GM23338 (cell line): ENCODE measurements at regions not wholly inside any gene's neighbourhood (a gene's known extent, or its start where the extent isn't known, plus 50 kb on each side); places are given as distances from the start of the nearest gene placed in this dataset.

Experiments
- ATAC-seq: fragments of 200-7000 bp; cut with Tn5 transposase; 3 replicates; pipeline ENCODE4 v1.9.1; 2020
- DNase-seq: peaks from one replicate; pipeline ENCODE4 v3.0.0-alpha.2; 2015; ENCODE audit warnings: low spot score
- H2AFZ ChIP-seq: fragments of 200-600 bp; sonication (generic); 2 replicates; pipeline ENCODE4 v1.8.0; 2016; ENCODE audit warnings: antibody characterized with exemption, mild to moderate bottlenecking, moderate library complexity
- H3F3A ChIP-seq: fragments of 200-600 bp; sonication (generic); replicated peaks from 2 replicates; pipeline ENCODE4 v1.8.0; 2017; ENCODE audit warnings: antibody characterized with exemption, mixed run types, low read depth
- H3K27ac ChIP-seq: fragments of 200-600 bp; sonication (generic); 2 replicates; pipeline ENCODE4 v1.6.1; 2016; ENCODE audit warnings: low read depth
- H3K27me3 ChIP-seq: fragments of 200-600 bp; sonication (generic); 2 replicates; pipeline ENCODE4 v1.8.0; 2016; ENCODE audit warnings: mild to moderate bottlenecking, mixed run types, moderate library complexity; ENCODE audit not compliant: insufficient read depth
- H3K36me3 ChIP-seq: fragments of 200-600 bp; sonication (generic); 2 replicates; pipeline ENCODE4 v1.8.0; 2016; ENCODE audit warnings: mild to moderate bottlenecking; ENCODE audit not compliant: insufficient read depth
- H3K4me1 ChIP-seq: fragments of 200-600 bp; sonication (generic); 2 replicates; pipeline ENCODE4 v1.8.0; 2016; ENCODE audit warnings: mild to moderate bottlenecking, moderate library complexity; ENCODE audit not compliant: insufficient read depth
- H3K4me2 ChIP-seq: fragments of 200-600 bp; sonication (generic); 2 replicates; pipeline ENCODE4 v1.7.1; 2017; ENCODE audit warnings: mixed run types
- H3K4me3 ChIP-seq: fragments of 200-600 bp; sonication (generic); 2 replicates; pipeline ENCODE4 v1.6.1; 2016; ENCODE audit warnings: mixed run types
- H3K79me2 ChIP-seq: fragments of 200-600 bp; sonication (generic); replicated peaks from 2 replicates; pipeline ENCODE4 v1.8.0; 2017; ENCODE audit warnings: mild to moderate bottlenecking; ENCODE audit not compliant: insufficient read depth
- H3K9me2 ChIP-seq: fragments of 200-600 bp; sonication (generic); 2 replicates; pipeline ENCODE4 v1.8.0; 2017; ENCODE audit not compliant: insufficient read depth
- H4K20me1 ChIP-seq: fragments of 200-600 bp; sonication (generic); replicated peaks from 2 replicates; pipeline ENCODE4 v1.8.0; 2017; ENCODE audit warnings: mild to moderate bottlenecking; ENCODE audit not compliant: insufficient read depth
- H3K27ac Mint-ChIP-seq: 2 replicates; pipeline ENCODE4 v1.8.0; 2020; ENCODE audit warnings: inconsistent platforms, mild to moderate bottlenecking, moderate library complexity, mixed read lengths
- H3K27me3 Mint-ChIP-seq: 3 replicates; pipeline ENCODE4 v1.8.0; 2022; ENCODE audit warnings: low read depth, mild to moderate bottlenecking, moderate library complexity, mixed read lengths, inconsistent platforms; ENCODE audit not compliant: insufficient read depth, poor library complexity
- H3K36me3 Mint-ChIP-seq: 3 replicates; pipeline ENCODE4 v1.8.0; 2021; ENCODE audit warnings: low read depth, mild to moderate bottlenecking, inconsistent platforms, moderate library complexity, mixed read lengths
- H3K4me1 Mint-ChIP-seq: 3 replicates; pipeline ENCODE4 v1.8.0; 2020; ENCODE audit warnings: mild to moderate bottlenecking, inconsistent platforms, mixed read lengths
- H3K4me3 Mint-ChIP-seq: 3 replicates; pipeline ENCODE4 v1.8.0; 2021; ENCODE audit warnings: moderate library complexity, mild to moderate bottlenecking, inconsistent platforms, mixed read lengths
- H3K9me3 Mint-ChIP-seq: 3 replicates; pipeline ENCODE4 v1.8.0; 2020; ENCODE audit warnings: moderate library complexity, mild to moderate bottlenecking, inconsistent platforms, mixed read lengths
- CREB1 ChIP-seq: fragments of 250-450 bp; sonication (Bioruptor Pico); IDR thresholded peaks from 2 replicates; pipeline ENCODE4 v1.5.0; 2020; ENCODE audit warnings: low read depth, mild to moderate bottlenecking, moderate library complexity
- CTCF ChIP-seq, 2 experiments: fragments of 200-600 bp in 1 of 2; sonication (generic) in 1 of 2; conservative IDR thresholded peaks; 2 replicates each; pipeline versions ENCODE4 v1.5.1 to v1.6.1; 2016 to 2017; ENCODE audit warnings: antibody characterized with exemption in 2 of 2, low read depth in 2 of 2, mild to moderate bottlenecking in 2 of 2, moderate library complexity in 1 of 2
- EZH2 ChIP-seq: fragments of 200-600 bp; sonication (generic); IDR thresholded peaks from one replicate; pipeline ENCODE4 v1.8.0; 2017; ENCODE audit warnings: antibody characterized with exemption, mild to moderate bottlenecking, low read depth; ENCODE audit not compliant: unreplicated experiment
- EZH2phosphoT487 ChIP-seq: fragments of 200-600 bp; sonication (generic); IDR thresholded peaks from one replicate; pipeline ENCODE4 v1.8.1; 2018; ENCODE audit warnings: antibody characterized with exemption; ENCODE audit not compliant: unreplicated experiment
- JUNB ChIP-seq: IDR thresholded peaks from one replicate; pipeline ENCODE4 v1.6.1; 2016; ENCODE audit warnings: antibody characterized with exemption; ENCODE audit not compliant: unreplicated experiment
- NANOG ChIP-seq: IDR thresholded peaks from 2 replicates; pipeline ENCODE4 v1.6.1; 2016; ENCODE audit warnings: antibody characterized with exemption, borderline replicate concordance
- POLR2AphosphoS5 ChIP-seq: IDR thresholded peaks from 2 replicates; pipeline ENCODE4 v1.6.1; 2016; ENCODE audit warnings: antibody characterized with exemption, low read depth
- STAT1 ChIP-seq: IDR thresholded peaks from one replicate; pipeline ENCODE4 v1.6.1; 2016; ENCODE audit warnings: antibody characterized with exemption; ENCODE audit not compliant: unreplicated experiment
- ZNF114 ChIP-seq: fragments of 250-450 bp; sonication (Bioruptor Pico); IDR thresholded peaks from 2 replicates; pipeline ENCODE4 v1.5.0; 2020; ENCODE audit warnings: mild to moderate bottlenecking, moderate library complexity
- ZNF331 ChIP-seq: fragments of 250-450 bp; sonication (Bioruptor Pico); IDR thresholded peaks from 2 replicates; pipeline ENCODE4 v1.5.0; 2020; ENCODE audit warnings: low read depth, mild to moderate bottlenecking, moderate library complexity
- TF ChIP-seq, protein P1 (sequence below): IDR thresholded peaks from 2 replicates; pipeline ENCODE4 v1.6.1; 2016; ENCODE audit warnings: antibody characterized with exemption
- TF ChIP-seq, protein P2 (sequence below): IDR thresholded peaks from one replicate; pipeline ENCODE4 v1.6.1; 2018; ENCODE audit warnings: antibody characterized with exemption; ENCODE audit not compliant: unreplicated experiment
- TF ChIP-seq, protein P3 (sequence below): fragments of 250-450 bp; sonication (Bioruptor Pico); IDR thresholded peaks from 2 replicates; pipeline ENCODE4 v1.5.0; 2020; ENCODE audit warnings: mild to moderate bottlenecking, moderate library complexity

GRCh38 chr9:124164811-124165210 lies 92.9 kb upstream of the NEK6 start:
- no peaks in the 10 kb centered on the region for H3K27me3 ChIP-seq

More at GRCh38 chr9:124164811-124165210, 92.9 kb upstream of the NEK6 start:
- H3K4me3 Mint-ChIP-seq = no peak overlapping the region
- peaks cover 2% of the 10 kb centered on the region for H3K27me3 Mint-ChIP-seq
- H3K36me3 Mint-ChIP-seq = no peaks in the 10 kb centered on the region
- Histone ChIP-seq H2AFZ (no peak overlapping the region), H3K4me2 (no peak overlapping the region), H3K79me2 (no peaks in the 10 kb centered on the region), H3F3A (no peaks in the 10 kb centered on the region), H3K36me3 (no peaks in the 10 kb centered on the region), H3K4me1 (no peaks in the 10 kb centered on the region), H3K4me3 (no peak overlapping the region), H4K20me1 (no peaks in the 10 kb centered on the region), H3K27ac (no peak overlapping the region), H3K9me2 (no peaks in the 10 kb centered on the region)
- no peak for DNase-seq
- no peaks in the 10 kb centered on the region for H3K9me3 Mint-ChIP-seq
- H3K4me1 Mint-ChIP-seq = no peaks in the 10 kb centered on the region
- ATAC-seq = no peak
- no peak for TF ChIP-seq EZH2phosphoT487
- TF ChIP-seq CTCF (conservative IDR thresholded peaks at IDR 0.05; ENCODE audit: low read depth in 2 of 2) = no peak
- TF ChIP-seq POLR2AphosphoS5 = no peak
- no peak for TF ChIP-seq JUNB
- TF ChIP-seq ZNF331 (CRISPR knock-in tag) = no peak
- TF ChIP-seq NANOG = no peak
- TF ChIP-seq ZNF114 (CRISPR knock-in tag) = no peak
- TF ChIP-seq, protein P1, sequence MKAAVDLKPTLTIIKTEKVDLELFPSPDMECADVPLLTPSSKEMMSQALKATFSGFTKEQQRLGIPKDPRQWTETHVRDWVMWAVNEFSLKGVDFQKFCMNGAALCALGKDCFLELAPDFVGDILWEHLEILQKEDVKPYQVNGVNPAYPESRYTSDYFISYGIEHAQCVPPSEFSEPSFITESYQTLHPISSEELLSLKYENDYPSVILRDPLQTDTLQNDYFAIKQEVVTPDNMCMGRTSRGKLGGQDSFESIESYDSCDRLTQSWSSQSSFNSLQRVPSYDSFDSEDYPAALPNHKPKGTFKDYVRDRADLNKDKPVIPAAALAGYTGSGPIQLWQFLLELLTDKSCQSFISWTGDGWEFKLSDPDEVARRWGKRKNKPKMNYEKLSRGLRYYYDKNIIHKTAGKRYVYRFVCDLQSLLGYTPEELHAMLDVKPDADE = no peak
- TF ChIP-seq, protein P2, sequence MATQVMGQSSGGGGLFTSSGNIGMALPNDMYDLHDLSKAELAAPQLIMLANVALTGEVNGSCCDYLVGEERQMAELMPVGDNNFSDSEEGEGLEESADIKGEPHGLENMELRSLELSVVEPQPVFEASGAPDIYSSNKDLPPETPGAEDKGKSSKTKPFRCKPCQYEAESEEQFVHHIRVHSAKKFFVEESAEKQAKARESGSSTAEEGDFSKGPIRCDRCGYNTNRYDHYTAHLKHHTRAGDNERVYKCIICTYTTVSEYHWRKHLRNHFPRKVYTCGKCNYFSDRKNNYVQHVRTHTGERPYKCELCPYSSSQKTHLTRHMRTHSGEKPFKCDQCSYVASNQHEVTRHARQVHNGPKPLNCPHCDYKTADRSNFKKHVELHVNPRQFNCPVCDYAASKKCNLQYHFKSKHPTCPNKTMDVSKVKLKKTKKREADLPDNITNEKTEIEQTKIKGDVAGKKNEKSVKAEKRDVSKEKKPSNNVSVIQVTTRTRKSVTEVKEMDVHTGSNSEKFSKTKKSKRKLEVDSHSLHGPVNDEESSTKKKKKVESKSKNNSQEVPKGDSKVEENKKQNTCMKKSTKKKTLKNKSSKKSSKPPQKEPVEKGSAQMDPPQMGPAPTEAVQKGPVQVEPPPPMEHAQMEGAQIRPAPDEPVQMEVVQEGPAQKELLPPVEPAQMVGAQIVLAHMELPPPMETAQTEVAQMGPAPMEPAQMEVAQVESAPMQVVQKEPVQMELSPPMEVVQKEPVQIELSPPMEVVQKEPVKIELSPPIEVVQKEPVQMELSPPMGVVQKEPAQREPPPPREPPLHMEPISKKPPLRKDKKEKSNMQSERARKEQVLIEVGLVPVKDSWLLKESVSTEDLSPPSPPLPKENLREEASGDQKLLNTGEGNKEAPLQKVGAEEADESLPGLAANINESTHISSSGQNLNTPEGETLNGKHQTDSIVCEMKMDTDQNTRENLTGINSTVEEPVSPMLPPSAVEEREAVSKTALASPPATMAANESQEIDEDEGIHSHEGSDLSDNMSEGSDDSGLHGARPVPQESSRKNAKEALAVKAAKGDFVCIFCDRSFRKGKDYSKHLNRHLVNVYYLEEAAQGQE = no peak
- TF ChIP-seq, protein P3, sequence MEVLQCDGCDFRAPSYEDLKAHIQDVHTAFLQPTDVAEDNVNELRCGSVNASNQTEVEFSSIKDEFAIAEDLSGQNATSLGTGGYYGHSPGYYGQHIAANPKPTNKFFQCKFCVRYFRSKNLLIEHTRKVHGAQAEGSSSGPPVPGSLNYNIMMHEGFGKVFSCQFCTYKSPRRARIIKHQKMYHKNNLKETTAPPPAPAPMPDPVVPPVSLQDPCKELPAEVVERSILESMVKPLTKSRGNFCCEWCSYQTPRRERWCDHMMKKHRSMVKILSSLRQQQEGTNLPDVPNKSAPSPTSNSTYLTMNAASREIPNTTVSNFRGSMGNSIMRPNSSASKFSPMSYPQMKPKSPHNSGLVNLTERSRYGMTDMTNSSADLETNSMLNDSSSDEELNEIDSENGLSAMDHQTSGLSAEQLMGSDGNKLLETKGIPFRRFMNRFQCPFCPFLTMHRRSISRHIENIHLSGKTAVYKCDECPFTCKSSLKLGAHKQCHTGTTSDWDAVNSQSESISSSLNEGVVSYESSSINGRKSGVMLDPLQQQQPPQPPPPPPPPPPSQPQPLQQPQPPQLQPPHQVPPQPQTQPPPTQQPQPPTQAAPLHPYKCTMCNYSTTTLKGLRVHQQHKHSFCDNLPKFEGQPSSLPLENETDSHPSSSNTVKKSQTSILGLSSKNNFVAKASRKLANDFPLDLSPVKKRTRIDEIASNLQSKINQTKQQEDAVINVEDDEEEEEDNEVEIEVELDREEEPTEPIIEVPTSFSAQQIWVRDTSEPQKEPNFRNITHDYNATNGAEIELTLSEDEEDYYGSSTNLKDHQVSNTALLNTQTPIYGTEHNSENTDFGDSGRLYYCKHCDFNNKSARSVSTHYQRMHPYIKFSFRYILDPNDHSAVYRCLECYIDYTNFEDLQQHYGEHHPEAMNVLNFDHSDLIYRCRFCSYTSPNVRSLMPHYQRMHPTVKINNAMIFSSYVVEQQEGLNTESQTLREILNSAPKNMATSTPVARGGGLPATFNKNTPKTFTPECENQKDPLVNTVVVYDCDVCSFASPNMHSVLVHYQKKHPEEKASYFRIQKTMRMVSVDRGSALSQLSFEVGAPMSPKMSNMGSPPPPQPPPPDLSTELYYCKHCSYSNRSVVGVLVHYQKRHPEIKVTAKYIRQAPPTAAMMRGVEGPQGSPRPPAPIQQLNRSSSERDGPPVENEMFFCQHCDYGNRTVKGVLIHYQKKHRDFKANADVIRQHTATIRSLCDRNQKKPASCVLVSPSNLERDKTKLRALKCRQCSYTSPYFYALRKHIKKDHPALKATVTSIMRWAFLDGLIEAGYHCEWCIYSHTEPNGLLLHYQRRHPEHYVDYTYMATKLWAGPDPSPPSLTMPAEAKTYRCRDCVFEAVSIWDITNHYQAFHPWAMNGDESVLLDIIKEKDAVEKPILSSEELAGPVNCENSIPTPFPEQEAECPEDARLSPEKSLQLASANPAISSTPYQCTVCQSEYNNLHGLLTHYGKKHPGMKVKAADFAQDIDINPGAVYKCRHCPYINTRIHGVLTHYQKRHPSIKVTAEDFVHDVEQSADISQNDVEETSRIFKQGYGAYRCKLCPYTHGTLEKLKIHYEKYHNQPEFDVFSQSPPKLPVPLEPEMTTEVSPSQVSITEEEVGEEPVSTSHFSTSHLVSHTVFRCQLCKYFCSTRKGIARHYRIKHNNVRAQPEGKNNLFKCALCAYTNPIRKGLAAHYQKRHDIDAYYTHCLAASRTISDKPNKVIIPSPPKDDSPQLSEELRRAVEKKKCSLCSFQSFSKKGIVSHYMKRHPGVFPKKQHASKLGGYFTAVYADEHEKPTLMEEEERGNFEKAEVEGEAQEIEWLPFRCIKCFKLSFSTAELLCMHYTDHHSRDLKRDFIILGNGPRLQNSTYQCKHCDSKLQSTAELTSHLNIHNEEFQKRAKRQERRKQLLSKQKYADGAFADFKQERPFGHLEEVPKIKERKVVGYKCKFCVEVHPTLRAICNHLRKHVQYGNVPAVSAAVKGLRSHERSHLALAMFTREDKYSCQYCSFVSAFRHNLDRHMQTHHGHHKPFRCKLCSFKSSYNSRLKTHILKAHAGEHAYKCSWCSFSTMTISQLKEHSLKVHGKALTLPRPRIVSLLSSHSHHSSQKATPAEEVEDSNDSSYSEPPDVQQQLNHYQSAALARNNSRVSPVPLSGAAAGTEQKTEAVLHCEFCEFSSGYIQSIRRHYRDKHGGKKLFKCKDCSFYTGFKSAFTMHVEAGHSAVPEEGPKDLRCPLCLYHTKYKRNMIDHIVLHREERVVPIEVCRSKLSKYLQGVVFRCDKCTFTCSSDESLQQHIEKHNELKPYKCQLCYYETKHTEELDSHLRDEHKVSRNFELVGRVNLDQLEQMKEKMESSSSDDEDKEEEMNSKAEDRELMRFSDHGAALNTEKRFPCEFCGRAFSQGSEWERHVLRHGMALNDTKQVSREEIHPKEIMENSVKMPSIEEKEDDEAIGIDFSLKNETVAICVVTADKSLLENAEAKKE (CRISPR knock-in tag) = no peak
- TF ChIP-seq CREB1 = no peak
- no peak for TF ChIP-seq EZH2
- TF ChIP-seq STAT1 = no peak
- H3K27ac Mint-ChIP-seq = no peak overlapping the region
